Activated T-helper 2 cell treated with anti-CD3 and anti-CD28 coated beads, Interferon-gamma antibody, Interleukin-2, Interleukin-4, amounts not matched to agents 10 μg/mL and 5 μg/mL and 100 μg/mL, durations not matched to agents 14 hours and 24 hours and 36 hours (primary cell): ENCODE measurements at regions not wholly inside any gene's neighbourhood (a gene's known extent, or its start where the extent isn't known, plus 50 kb on each side); places are given as distances from the start of the nearest gene placed in this dataset.

Source experiments
- DNase-seq: peaks from one replicate; pipeline ENCODE4 v3.0.0; 2021; ENCODE audit warnings: low spot score
- H3K27ac Mint-ChIP-seq: one replicate; pipeline ENCODE4 v1.8.0; 2021; ENCODE audit warnings: mixed read lengths
- H3K27me3 Mint-ChIP-seq: one replicate; pipeline ENCODE4 v1.8.0; 2021; ENCODE audit warnings: low read depth, mixed read lengths
- H3K36me3 Mint-ChIP-seq: one replicate; pipeline ENCODE4 v1.8.0; 2021; ENCODE audit warnings: low read depth, mixed read lengths
- H3K4me1 Mint-ChIP-seq: one replicate; pipeline ENCODE4 v1.8.0; 2021; ENCODE audit warnings: low read depth, mixed read lengths
- H3K4me3 Mint-ChIP-seq: one replicate; pipeline ENCODE4 v1.8.0; 2021; ENCODE audit warnings: low read depth, mild to moderate bottlenecking, moderate library complexity, mixed read lengths
- H3K9me3 Mint-ChIP-seq: one replicate; pipeline ENCODE4 v1.8.0; 2021; ENCODE audit warnings: mixed read lengths
- intact Hi-C: fragments of 100-400 bp; cut with micrococcal nuclease; formaldehyde crosslinking; loops from one replicate; pipeline ENCODE4 v1.15.1; 2023

- H3K4me1 Mint-ChIP-seq: peaks cover 8% of the 10 kb centered on the region
Measured at GRCh38 chrX:39935411-39936064, 162.2 kb downstream of the BCOR start.

GRCh38 chrX:39936886-39937770 lies 160.6 kb downstream of the BCOR start:
- peak overlapping the region; percentile 58 for H3K27ac Mint-ChIP-seq
- no peaks in the 10 kb centered on the region for H3K9me3 Mint-ChIP-seq
- no peak for DNase-seq
- peaks cover 8% of the 10 kb centered on the region for H3K4me1 Mint-ChIP-seq
- H3K4me3 Mint-ChIP-seq: peak overlapping the region; percentile 49
- intact Hi-C loops: no loop called here
- H3K27me3 Mint-ChIP-seq: no peaks in the 10 kb centered on the region
- H3K36me3 Mint-ChIP-seq: no peaks in the 10 kb centered on the region

More at GRCh38 chrX:39935411-39936064, 162.2 kb downstream of the BCOR start:
- Mint-ChIP-seq H3K27me3 (no peaks in the 10 kb centered on the region), H3K4me3 (no peak overlapping the region), H3K36me3 (no peaks in the 10 kb centered on the region), H3K9me3 (no peaks in the 10 kb centered on the region), H3K27ac (no peak overlapping the region)
- intact Hi-C loops: no loop called here
- no peak for DNase-seq

- intact Hi-C loops: no loop called here
- Mint-ChIP-seq H3K27me3 (no peaks in the 10 kb centered on the region), H3K27ac (no peak overlapping the region), H3K36me3 (no peaks in the 10 kb centered on the region), H3K4me1 (peaks cover 8% of the 10 kb centered on the region), H3K4me3 (no peak overlapping the region), H3K9me3 (no peaks in the 10 kb centered on the region)
- no peak for DNase-seq
Measured at GRCh38 chrX:39938466-39938865, 159.3 kb downstream of the BCOR start.

GRCh38 chrX:39939678-39940077 lies 158.1 kb downstream of the BCOR start:
- Mint-ChIP-seq H3K4me1 (peaks cover 8% of the 10 kb centered on the region), H3K27ac (no peak overlapping the region), H3K9me3 (no peaks in the 10 kb centered on the region), H3K4me3 (no peak overlapping the region), H3K27me3 (no peaks in the 10 kb centered on the region), H3K36me3 (no peaks in the 10 kb centered on the region)
- DNase-seq: no peak
- intact Hi-C loops: no loop called here

- H3K27me3 Mint-ChIP-seq: no peaks in the 10 kb centered on the region
- no peaks in the 10 kb centered on the region for H3K9me3 Mint-ChIP-seq
- no peak overlapping the region for H3K4me3 Mint-ChIP-seq
- H3K4me1 Mint-ChIP-seq: peaks cover 7% of the 10 kb centered on the region
- intact Hi-C loops: no loop called here
- H3K36me3 Mint-ChIP-seq: no peaks in the 10 kb centered on the region
- H3K27ac Mint-ChIP-seq: no peak overlapping the region
- DNase-seq: no peak
Measured at GRCh38 chrX:39941332-39941920, 156.3 kb downstream of the BCOR start.

GRCh38 chrX:39944416-39944815 lies 153.3 kb downstream of the BCOR start:
- H3K4me1 Mint-ChIP-seq: peaks cover 4% of the 10 kb centered on the region
- H3K27ac Mint-ChIP-seq: no peak overlapping the region
- no peak for DNase-seq
- no peak overlapping the region for H3K4me3 Mint-ChIP-seq
- no peaks in the 10 kb centered on the region for H3K36me3 Mint-ChIP-seq
- H3K27me3 Mint-ChIP-seq: no peaks in the 10 kb centered on the region
- H3K9me3 Mint-ChIP-seq: no peaks in the 10 kb centered on the region
- intact Hi-C loops: no loop called here

GRCh38 chrX:39945709-39946108 lies 152.0 kb downstream of the BCOR start:
- no peaks in the 10 kb centered on the region for H3K27me3 Mint-ChIP-seq
- no peak overlapping the region for H3K4me3 Mint-ChIP-seq
- no peak overlapping the region for H3K27ac Mint-ChIP-seq
- no peaks in the 10 kb centered on the region for H3K9me3 Mint-ChIP-seq
- H3K4me1 Mint-ChIP-seq: peaks cover 5% of the 10 kb centered on the region
- DNase-seq: no peak
- intact Hi-C loops: no loop called here
- no peaks in the 10 kb centered on the region for H3K36me3 Mint-ChIP-seq

- Mint-ChIP-seq H3K4me1 (peaks cover 5% of the 10 kb centered on the region), H3K27ac (no peak overlapping the region)
Measured at GRCh38 chrX:39946822-39947221, 150.9 kb downstream of the BCOR start.

GRCh38 chrX:39948582-39948981 lies 149.2 kb downstream of the BCOR start:
- intact Hi-C loops: no loop called here
- no peaks in the 10 kb centered on the region for H3K9me3 Mint-ChIP-seq
- peaks cover 5% of the 10 kb centered on the region for H3K4me1 Mint-ChIP-seq
- no peak overlapping the region for H3K4me3 Mint-ChIP-seq
- H3K27me3 Mint-ChIP-seq: no peaks in the 10 kb centered on the region
- no peak overlapping the region for H3K27ac Mint-ChIP-seq
- H3K36me3 Mint-ChIP-seq: no peaks in the 10 kb centered on the region
- no peak for DNase-seq

More at GRCh38 chrX:39946822-39947221, 150.9 kb downstream of the BCOR start:
- H3K4me3 Mint-ChIP-seq: no peak overlapping the region
- intact Hi-C loops: no loop called here
- no peak for DNase-seq
- H3K9me3 Mint-ChIP-seq: no peaks in the 10 kb centered on the region
- H3K27me3 Mint-ChIP-seq: no peaks in the 10 kb centered on the region
- no peaks in the 10 kb centered on the region for H3K36me3 Mint-ChIP-seq

- H3K27me3 Mint-ChIP-seq: no peaks in the 10 kb centered on the region
- H3K36me3 Mint-ChIP-seq: no peaks in the 10 kb centered on the region
- H3K4me1 Mint-ChIP-seq: peaks cover 7% of the 10 kb centered on the region
- H3K27ac Mint-ChIP-seq: no peak overlapping the region
- no peak for DNase-seq
- intact Hi-C loops: no loop called here
- no peak overlapping the region for H3K4me3 Mint-ChIP-seq
- no peaks in the 10 kb centered on the region for H3K9me3 Mint-ChIP-seq
Measured at GRCh38 chrX:39950018-39950688, 147.6 kb downstream of the BCOR start.

GRCh38 chrX:39952989-39953388 lies 144.8 kb downstream of the BCOR start:
- no peak overlapping the region for H3K27ac Mint-ChIP-seq
- no peaks in the 10 kb centered on the region for H3K36me3 Mint-ChIP-seq
- no peaks in the 10 kb centered on the region for H3K9me3 Mint-ChIP-seq
- peaks cover 10% of the 10 kb centered on the region for H3K4me1 Mint-ChIP-seq
- intact Hi-C loops: no loop called here
- H3K4me3 Mint-ChIP-seq: no peak overlapping the region
- H3K27me3 Mint-ChIP-seq: no peaks in the 10 kb centered on the region
- DNase-seq: no peak

GRCh38 chrX:39953879-39954278 lies 143.9 kb downstream of the BCOR start:
- H3K4me3 Mint-ChIP-seq: no peak overlapping the region
- H3K4me1 Mint-ChIP-seq: peaks cover 6% of the 10 kb centered on the region
- no peak for DNase-seq
- H3K27ac Mint-ChIP-seq: no peak overlapping the region
- no peaks in the 10 kb centered on the region for H3K9me3 Mint-ChIP-seq
- H3K36me3 Mint-ChIP-seq: no peaks in the 10 kb centered on the region
- no peaks in the 10 kb centered on the region for H3K27me3 Mint-ChIP-seq
- intact Hi-C loops: no loop called here
